K562 (cell line): ENCODE measurements at regions not wholly inside any gene's neighbourhood (a gene's known extent, or its start where the extent isn't known, plus 50 kb on each side); places are given as distances from the start of the nearest gene placed in this dataset.

Experiments used
- ATAC-seq: fragments of 200-7000 bp; cut with Tn5 transposase; 3 replicates; pipeline ENCODE4 v1.9.1; 2020; ENCODE audit warnings: moderate library complexity
- BruUV-seq: library from RNA; stranded (reverse); fragments of 400-500 nt; replicated peaks from 2 replicates; lab custom pipeline; 2021; lab: Mats Ljungman, UMichigan
- CTCF ChIA-PET: fragments of 300-600 bp; formaldehyde crosslinking; extraction: SDS; loops from one replicate; lab custom pipeline; 2021; ENCODE audit warnings: low intra/inter-chr PET ratio; lab: Yijun Ruan, JAX
- POLR2A ChIA-PET: fragments of 300-600, 350-650 bp; sonication (Branson Sonifier 250); formaldehyde crosslinking; extraction: SDS; loops from one replicate; lab custom pipeline; 2021; ENCODE audit warnings: antibody characterized with exemption, inconsistent platforms; lab: Yijun Ruan, JAX
- DNase-seq, 4 experiments: peaks; one replicate each; pipeline versions ENCODE4 v3.0.0 to v3.0.0-alpha.2; 2011 to 2018; ENCODE audit warnings: low spot score in 3 of 4, mixed read lengths in 3 of 4; ENCODE audit errors: extremely low read depth in 1 of 4
- FAIRE-seq: peaks from 2 replicates; lab custom pipeline; 2011; peaks lifted over from hg19 to GRCh38; lab: Jason Lieb, UNC
- H2AFZ ChIP-seq: 2 replicates; pipeline ENCODE4 v1.6.0; 2011; ENCODE audit warnings: low read depth, low read length, control low read depth, inconsistent platforms
- H3K27ac ChIP-seq: fragments of 200-600 bp; 3 replicates; pipeline ENCODE4 v1.8.0; 2011; ENCODE audit warnings: low read depth, mild to moderate bottlenecking, control low read depth, inconsistent platforms, low read length, moderate library complexity, mixed read lengths; ENCODE audit errors: extremely low read depth
- H3K27me3 ChIP-seq, 2 experiments: fragments of 300-600 bp in 1 of 2; 2 replicates in 1 of 2; 3 replicates in 1 of 2; pipeline versions ENCODE4 v1.6.0 to v1.8.0; 2011; ENCODE audit warnings: inconsistent platforms in 2 of 2, low read length in 2 of 2, mild to moderate bottlenecking in 1 of 2, mixed read lengths in 1 of 2, moderate library complexity in 1 of 2; ENCODE audit not compliant: control insufficient read depth in 2 of 2, insufficient read depth in 2 of 2
- H3K36me3 ChIP-seq: fragments of 300-600 bp; 3 replicates; pipeline ENCODE4 v1.8.0; 2011; ENCODE audit warnings: mild to moderate bottlenecking, low read length, inconsistent platforms; ENCODE audit not compliant: control insufficient read depth, insufficient read depth
- H3K4me1 ChIP-seq, 2 experiments: fragments of 200-600 bp in 1 of 2; replicated peaks in 1 of 2; 2 replicates in 1 of 2; 3 replicates in 1 of 2; pipeline versions ENCODE4 v1.5.1 to v1.8.0; 2011; ENCODE audit warnings: inconsistent platforms in 2 of 2, low read length in 2 of 2, mild to moderate bottlenecking in 1 of 2, mixed read lengths in 1 of 2, moderate library complexity in 1 of 2; ENCODE audit not compliant: control insufficient read depth in 2 of 2, insufficient read depth in 2 of 2
- H3K4me2 ChIP-seq: 2 replicates; pipeline ENCODE4 v1.6.1; 2011; ENCODE audit warnings: low read length, control low read depth, inconsistent platforms, mixed read lengths; ENCODE audit not compliant: insufficient read depth
- H3K4me3 ChIP-seq: fragments of 200-600 bp; sonication (generic), shearing (Covaris generic); 2 replicates; pipeline ENCODE4 v1.5.1; 2016; ENCODE audit warnings: control low read depth, inconsistent platforms
- H3K79me2 ChIP-seq: fragments of 200-600 bp; 3 replicates; pipeline ENCODE4 v1.8.0; 2011; ENCODE audit warnings: low read length, inconsistent platforms; ENCODE audit not compliant: control insufficient read depth, insufficient read depth
- H3K9ac ChIP-seq, 2 experiments: 2 replicates each; pipeline versions ENCODE4 v1.6.0 to v1.6.1; 2011; ENCODE audit warnings: low read depth in 2 of 2, low read length in 2 of 2, control low read depth in 1 of 2, inconsistent platforms in 1 of 2, mild to moderate bottlenecking in 1 of 2, mixed read lengths in 1 of 2; ENCODE audit not compliant: insufficient read depth in 1 of 2
- H3K9me1 ChIP-seq: one replicate; pipeline ENCODE4 v1.6.0; 2011; ENCODE audit warnings: inconsistent platforms, mild to moderate bottlenecking, low read length, moderate library complexity; ENCODE audit not compliant: control insufficient read depth, insufficient read depth
- H3K9me3 ChIP-seq: replicated peaks from 2 replicates; pipeline ENCODE4 v1.5.1; 2011; ENCODE audit warnings: low read depth, low read length, inconsistent platforms; ENCODE audit not compliant: control insufficient read depth, insufficient read depth
- H4K20me1 ChIP-seq: replicated peaks from 2 replicates; pipeline ENCODE4 v1.6.1; 2011; ENCODE audit warnings: low read length, inconsistent platforms, mixed read lengths; ENCODE audit not compliant: control insufficient read depth, insufficient read depth
- CREB3 ChIP-seq: fragments of 450-650 bp; conservative IDR thresholded peaks from 2 replicates; pipeline ENCODE4 v1.6.1; 2016; ENCODE audit warnings: missing genetic modification characterization, low read depth, mild to moderate bottlenecking, missing compliant biosample characterization, moderate library complexity
- MITF ChIP-seq: IDR thresholded peaks from 2 replicates; pipeline ENCODE4 v1.6.1; 2014; ENCODE audit warnings: antibody characterized with exemption
- USF2 ChIP-seq: sonication (generic); formaldehyde crosslinking; IDR thresholded peaks from 2 replicates; pipeline ENCODE4 v1.5.0; 2020; ENCODE audit warnings: missing genetic modification reagents
- WGBS: fragments of 100-300 bp; shearing (Covaris generic); methylation state at CpG from one replicate; pipeline ENCODE4 v1.1.6; 2016; ENCODE audit warnings: low coverage, mixed read lengths; ENCODE audit not compliant: insufficient coverage; ENCODE audit errors: missing lambda C conversion rate; 5-methylcytosine and 5-hydroxymethylcytosine counted together
- in situ Hi-C: fragments of 300-500 bp; cut with MboI; formaldehyde crosslinking; loops from 4 replicates; pipeline ENCODE4 v1.15.0; 2018; ENCODE audit warnings: inconsistent platforms, mixed read lengths
- intact Hi-C: fragments of 100-400 bp; cut with micrococcal nuclease; formaldehyde crosslinking; loops from 2 replicates; pipeline ENCODE4 v1.14.2; 2022

DNA sequence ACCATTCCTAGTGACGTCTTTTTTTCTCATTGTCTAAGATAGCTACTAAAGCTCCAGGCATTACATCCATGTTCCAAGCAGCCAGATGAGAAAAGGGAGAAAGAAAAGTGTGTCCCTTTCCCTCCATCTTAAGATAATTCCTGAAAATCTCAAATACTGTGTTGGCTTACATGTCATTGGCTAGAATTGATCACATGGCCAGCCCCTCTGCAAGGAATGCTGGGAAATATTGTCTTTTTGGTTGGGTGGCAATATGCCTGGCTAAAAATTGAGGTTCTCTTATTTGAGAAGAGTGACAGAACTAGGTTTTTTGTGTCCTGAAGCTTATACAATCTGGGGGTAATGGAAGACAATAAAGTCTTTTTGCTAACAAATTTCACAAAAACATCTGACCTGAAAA, 264.3 kb downstream of the RPAP3 start:
- in situ Hi-C loops (no loop called here), intact Hi-C loops (no loop called here)
- no peaks in the 10 kb centered on the region for H4K20me1 ChIP-seq
- DNase-seq (no peak), ATAC-seq (no peak), FAIRE-seq (no peak)
- WGBS = 0% methylated on average over 1 of the region's 1 CpG
- TF ChIP-seq USF2 (CRISPR knock-in tag) (peak; percentile 58), MITF (no peak), CREB3 (tag) (no peak)
- no peaks in the 10 kb centered on the region for H3K79me2 ChIP-seq
- H2AFZ ChIP-seq = no peak overlapping the region
- no peak overlapping the region for H3K4me2 ChIP-seq
- BruUV-seq = no TSS peak
- no peaks in the 10 kb centered on the region for H3K4me1 ChIP-seq
- ChIA-PET POLR2A (no interaction called here), CTCF (no interaction called here)
- no peaks in the 10 kb centered on the region for H3K9me1 ChIP-seq
- no peaks in the 10 kb centered on the region for H3K36me3 ChIP-seq
- H3K9me3 ChIP-seq = no peaks in the 10 kb centered on the region
- no peak overlapping the region for H3K27ac ChIP-seq
- no peaks in the 10 kb centered on the region; a peak in 1 of 5 replicates for H3K27me3 ChIP-seq
- H3K9ac ChIP-seq = no peak overlapping the region
- no peak overlapping the region for H3K4me3 ChIP-seq
